ENCODE measurements at regions not wholly inside any gene's neighbourhood (a gene's known extent, or its start where the extent isn't known, plus 50 kb on each side); places are given as distances from the start of the nearest gene placed in this dataset.

- no peak for DNase-seq (ENCODE audit: low read depth)
- Histone ChIP-seq H3K27me3 (ENCODE audit: control insufficient read depth, insufficient read depth, low read length) (no peaks in the 10 kb centered on the region; the same call in 1 of the 2 replicates), H3K4me3 (ENCODE audit: low read depth, low read length) (no peak overlapping the region), H3K36me3 (ENCODE audit: control insufficient read depth, insufficient read depth, low read length) (no peaks in the 10 kb centered on the region)
- ChIA-PET POLR2A (no interaction called here), CTCF (no interaction called here)
- TF ChIP-seq, protein P1, sequence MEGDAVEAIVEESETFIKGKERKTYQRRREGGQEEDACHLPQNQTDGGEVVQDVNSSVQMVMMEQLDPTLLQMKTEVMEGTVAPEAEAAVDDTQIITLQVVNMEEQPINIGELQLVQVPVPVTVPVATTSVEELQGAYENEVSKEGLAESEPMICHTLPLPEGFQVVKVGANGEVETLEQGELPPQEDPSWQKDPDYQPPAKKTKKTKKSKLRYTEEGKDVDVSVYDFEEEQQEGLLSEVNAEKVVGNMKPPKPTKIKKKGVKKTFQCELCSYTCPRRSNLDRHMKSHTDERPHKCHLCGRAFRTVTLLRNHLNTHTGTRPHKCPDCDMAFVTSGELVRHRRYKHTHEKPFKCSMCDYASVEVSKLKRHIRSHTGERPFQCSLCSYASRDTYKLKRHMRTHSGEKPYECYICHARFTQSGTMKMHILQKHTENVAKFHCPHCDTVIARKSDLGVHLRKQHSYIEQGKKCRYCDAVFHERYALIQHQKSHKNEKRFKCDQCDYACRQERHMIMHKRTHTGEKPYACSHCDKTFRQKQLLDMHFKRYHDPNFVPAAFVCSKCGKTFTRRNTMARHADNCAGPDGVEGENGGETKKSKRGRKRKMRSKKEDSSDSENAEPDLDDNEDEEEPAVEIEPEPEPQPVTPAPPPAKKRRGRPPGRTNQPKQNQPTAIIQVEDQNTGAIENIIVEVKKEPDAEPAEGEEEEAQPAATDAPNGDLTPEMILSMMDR (IDR thresholded peaks at IDR 0.05; ENCODE audit: insufficient read depth, low read depth, low read length), result no peak
Measured at GRCh38 chr12:76193961-76194360, 109.5 kb upstream of the NAP1L1 start.

- ChIA-PET POLR2A (no interaction called here), CTCF (no interaction called here)
- H3K27me3 ChIP-seq (ENCODE audit: control insufficient read depth, insufficient read depth, low read length), result no peaks in the 10 kb centered on the region; the same call in 1 of the 2 replicates
Measured at GRCh38 chr12:76192416-76192815, 107.9 kb upstream of the NAP1L1 start.

DNA sequence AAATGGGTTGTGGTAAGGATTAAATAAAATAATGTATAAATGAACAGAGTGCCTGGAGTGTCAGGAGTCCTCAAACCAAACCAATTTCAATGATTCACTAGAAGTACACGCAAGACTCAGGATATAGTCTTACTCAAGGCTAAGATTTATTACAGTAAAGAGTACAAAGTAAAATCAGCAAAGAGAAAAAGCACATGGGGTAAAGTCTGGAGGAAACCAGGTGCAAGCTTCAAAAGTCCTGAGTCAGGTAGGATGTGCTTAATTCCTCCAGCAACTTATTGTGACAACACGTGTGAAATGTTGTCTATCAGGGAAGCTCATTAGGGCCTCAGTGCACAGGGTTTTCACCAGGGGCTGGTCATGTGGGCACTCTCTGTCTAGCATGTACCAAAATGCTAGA, 105.8 kb upstream of the NAP1L1 start:
- Histone ChIP-seq H3K27me3 (ENCODE audit: control insufficient read depth, insufficient read depth, low read length) (no peaks in the 10 kb centered on the region), H3K4me3 (ENCODE audit: low read depth, low read length) (no peak overlapping the region), H3K36me3 (ENCODE audit: control insufficient read depth, insufficient read depth, low read length) (no peaks in the 10 kb centered on the region)
- CTCF ChIA-PET, result no interaction called here
- TF ChIP-seq, protein P1 (IDR thresholded peaks at IDR 0.05; ENCODE audit: insufficient read depth, low read depth, low read length), result no peak
- POLR2A ChIA-PET, result no interaction called here
- DNase-seq (ENCODE audit: low read depth), result no peak

More at GRCh38 chr12:76192416-76192815, 107.9 kb upstream of the NAP1L1 start:
- H3K36me3 ChIP-seq (ENCODE audit: control insufficient read depth, insufficient read depth, low read length), result no peaks in the 10 kb centered on the region
- no peak overlapping the region for H3K4me3 ChIP-seq (ENCODE audit: low read depth, low read length)
- TF ChIP-seq, protein P1 (IDR thresholded peaks at IDR 0.05; ENCODE audit: insufficient read depth, low read depth, low read length), result no peak
- DNase-seq (ENCODE audit: low read depth), result no peak

- CTCF ChIA-PET, result no interaction called here
- POLR2A ChIA-PET, result no interaction called here
- no peak for DNase-seq (ENCODE audit: low read depth)
- TF ChIP-seq, protein P1 (IDR thresholded peaks at IDR 0.05; ENCODE audit: insufficient read depth, low read depth, low read length), result no peak
- Histone ChIP-seq H3K27me3 (ENCODE audit: control insufficient read depth, insufficient read depth, low read length) (no peaks in the 10 kb centered on the region), H3K36me3 (ENCODE audit: control insufficient read depth, insufficient read depth, low read length) (no peaks in the 10 kb centered on the region), H3K4me3 (ENCODE audit: low read depth, low read length) (no peak overlapping the region)
Measured at GRCh38 chr12:76189851-76190250, 105.4 kb upstream of the NAP1L1 start.

GRCh38 chr12:76187177-76187576, 102.7 kb upstream of the NAP1L1 start:
- H3K4me3 ChIP-seq (ENCODE audit: low read depth, low read length), result no peak overlapping the region
- no peaks in the 10 kb centered on the region for H3K36me3 ChIP-seq (ENCODE audit: control insufficient read depth, insufficient read depth, low read length)
- POLR2A ChIA-PET, result no interaction called here
- CTCF ChIA-PET, result no interaction called here
- TF ChIP-seq, protein P1 (IDR thresholded peaks at IDR 0.05; ENCODE audit: insufficient read depth, low read depth, low read length), result no peak
- DNase-seq (ENCODE audit: low read depth), result no peak
- no peaks in the 10 kb centered on the region for H3K27me3 ChIP-seq (ENCODE audit: control insufficient read depth, insufficient read depth, low read length)

Data from BJ (cell line).